GM21390 (cell line): ENCODE measurements at regions not wholly inside any gene's neighbourhood (a gene's known extent, or its start where the extent isn't known, plus 50 kb on each side); places are given as distances from the start of the nearest gene placed in this dataset.

Source experiments
- ATAC-seq: cut with Tn5 transposase; IDR thresholded peaks from one replicate; pipeline ENCODE4 v1.9.1; 2021; ENCODE audit not compliant: unreplicated experiment

GRCh38 chr17:65278050-65278819, 141.1 kb downstream of the RGS9 start:
- no peak for ATAC-seq

DNA sequence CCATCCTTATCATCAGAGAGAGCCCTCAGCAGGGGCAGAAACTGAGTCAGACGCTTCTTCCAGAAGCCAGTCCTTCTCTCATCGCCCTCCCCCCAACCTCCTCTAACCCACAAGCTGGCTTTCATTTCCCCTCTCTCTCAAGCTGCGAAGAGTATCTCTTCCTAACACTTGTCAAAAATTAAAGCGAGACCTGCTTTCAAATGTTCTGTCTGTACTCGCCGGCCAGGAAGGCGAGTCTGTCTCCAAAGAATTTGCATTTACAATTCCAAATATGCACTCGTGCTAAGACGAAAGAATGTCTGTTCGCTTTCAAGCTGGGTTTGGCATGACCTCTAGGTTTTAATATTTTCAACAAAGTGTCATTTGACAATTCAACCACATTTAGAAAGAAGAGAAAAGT, 140.4 kb downstream of the RGS9 start:
- ATAC-seq: no peak
